HL-60 (cell line): ENCODE measurements at regions not wholly inside any gene's neighbourhood (a gene's known extent, or its start where the extent isn't known, plus 50 kb on each side); places are given as distances from the start of the nearest gene placed in this dataset.
A peak's percentile ranks its signal among the peaks of the same experiment; 100 is the strongest.

Source experiments
- DNase-seq, 2 experiments: peaks; one replicate each; pipeline ENCODE4 v3.0.0-alpha.2; 2010 to 2020; ENCODE audit warnings: low read depth in 1 of 2, low spot score in 1 of 2
- H3K27ac ChIP-seq: fragments of 250-450 bp; sonication (Bioruptor Pico); replicated peaks from 2 replicates; pipeline ENCODE4 v1.5.1; 2020; ENCODE audit warnings: mild to moderate bottlenecking, moderate library complexity
- H3K27me3 ChIP-seq: fragments of 250-450 bp; sonication (Bioruptor Pico); 2 replicates; pipeline ENCODE4 v1.5.1; 2021; ENCODE audit warnings: mild to moderate bottlenecking, moderate library complexity; ENCODE audit not compliant: insufficient read depth, poor library complexity, severe bottlenecking
- H3K4me3 ChIP-seq: replicated peaks from 2 replicates; pipeline ENCODE4 v1.5.1; 2011; ENCODE audit warnings: mild to moderate bottlenecking, control low read depth, low read length; ENCODE audit not compliant: insufficient read depth
- GABPA ChIP-seq: IDR thresholded peaks from 2 replicates; pipeline ENCODE4 v1.6.1; 2012; ENCODE audit warnings: low read depth
- POLR2AphosphoS5 ChIP-seq: IDR thresholded peaks from 2 replicates; pipeline ENCODE4 v1.6.1; 2012; ENCODE audit warnings: low read depth
- SPI1 ChIP-seq: IDR thresholded peaks from 2 replicates; pipeline ENCODE4 v1.6.1; 2012; ENCODE audit warnings: low read depth, mild to moderate bottlenecking, borderline replicate concordance
- TF ChIP-seq, protein P1 (sequence below): IDR thresholded peaks from one replicate; pipeline ENCODE4 v1.5.1; 2011; ENCODE audit warnings: low read length, control low read depth, inconsistent platforms; ENCODE audit not compliant: insufficient read depth
- TF ChIP-seq, protein P2 (sequence below): IDR thresholded peaks from 2 replicates; pipeline ENCODE4 v1.6.1; 2012; ENCODE audit warnings: low read depth; ENCODE audit not compliant: insufficient replicate concordance

DNA sequence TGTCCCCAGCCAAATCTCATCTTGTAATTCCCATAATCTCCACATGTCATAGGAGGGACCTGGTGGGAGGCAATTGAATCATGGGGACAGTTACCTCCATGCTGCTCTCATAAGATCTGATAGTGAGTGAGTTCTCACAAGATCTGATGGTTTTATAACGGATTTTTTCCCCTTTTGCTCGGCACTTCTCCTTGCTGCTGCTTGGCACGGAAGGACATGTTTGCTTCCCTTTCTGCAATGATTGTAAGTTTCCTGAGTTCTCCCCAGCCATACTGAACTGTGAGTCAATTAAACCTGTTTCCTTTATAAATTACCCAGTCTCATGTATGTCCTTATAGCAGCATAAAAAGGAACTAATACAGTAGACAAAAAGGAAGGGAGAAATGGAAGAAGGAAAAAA is 76.7 kb upstream of the CCNG1 start:
- peak; percentile 49 to 76 for DNase-seq
- Histone ChIP-seq H3K4me3 (no peak overlapping the region), H3K27ac (peak overlapping the region; percentile 20), H3K27me3 (no peaks in the 10 kb centered on the region)
- no peak for TF ChIP-seq GABPA
- TF ChIP-seq, protein P1, sequence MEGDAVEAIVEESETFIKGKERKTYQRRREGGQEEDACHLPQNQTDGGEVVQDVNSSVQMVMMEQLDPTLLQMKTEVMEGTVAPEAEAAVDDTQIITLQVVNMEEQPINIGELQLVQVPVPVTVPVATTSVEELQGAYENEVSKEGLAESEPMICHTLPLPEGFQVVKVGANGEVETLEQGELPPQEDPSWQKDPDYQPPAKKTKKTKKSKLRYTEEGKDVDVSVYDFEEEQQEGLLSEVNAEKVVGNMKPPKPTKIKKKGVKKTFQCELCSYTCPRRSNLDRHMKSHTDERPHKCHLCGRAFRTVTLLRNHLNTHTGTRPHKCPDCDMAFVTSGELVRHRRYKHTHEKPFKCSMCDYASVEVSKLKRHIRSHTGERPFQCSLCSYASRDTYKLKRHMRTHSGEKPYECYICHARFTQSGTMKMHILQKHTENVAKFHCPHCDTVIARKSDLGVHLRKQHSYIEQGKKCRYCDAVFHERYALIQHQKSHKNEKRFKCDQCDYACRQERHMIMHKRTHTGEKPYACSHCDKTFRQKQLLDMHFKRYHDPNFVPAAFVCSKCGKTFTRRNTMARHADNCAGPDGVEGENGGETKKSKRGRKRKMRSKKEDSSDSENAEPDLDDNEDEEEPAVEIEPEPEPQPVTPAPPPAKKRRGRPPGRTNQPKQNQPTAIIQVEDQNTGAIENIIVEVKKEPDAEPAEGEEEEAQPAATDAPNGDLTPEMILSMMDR = no peak
- TF ChIP-seq SPI1 = peak; percentile 41; the same call in 1 of the 2 replicates

DNA sequence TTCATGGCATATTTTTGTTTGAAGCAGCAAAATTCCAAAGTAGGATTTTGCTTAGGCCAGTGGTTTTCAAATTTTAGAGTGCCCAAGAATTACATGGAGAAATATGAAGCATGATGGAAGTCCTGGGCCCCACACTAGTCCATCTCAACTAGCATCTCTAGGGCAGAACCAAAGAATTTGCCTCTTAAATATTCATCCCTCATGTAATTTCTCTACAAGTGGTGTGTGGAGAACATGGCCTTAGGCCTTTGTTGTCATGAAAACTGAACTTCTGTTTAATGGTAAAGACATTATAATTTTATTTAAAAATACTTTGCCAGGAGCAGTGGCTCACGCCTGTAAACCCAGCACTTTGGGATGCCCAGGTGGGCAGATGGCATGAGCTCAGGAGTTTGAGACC is 75.9 kb upstream of the CCNG1 start:
- H3K27me3 ChIP-seq = no peaks in the 10 kb centered on the region
- no peak overlapping the region for H3K4me3 ChIP-seq
- H3K27ac ChIP-seq = no peak overlapping the region
- no peak for TF ChIP-seq POLR2AphosphoS5
- TF ChIP-seq, protein P2, sequence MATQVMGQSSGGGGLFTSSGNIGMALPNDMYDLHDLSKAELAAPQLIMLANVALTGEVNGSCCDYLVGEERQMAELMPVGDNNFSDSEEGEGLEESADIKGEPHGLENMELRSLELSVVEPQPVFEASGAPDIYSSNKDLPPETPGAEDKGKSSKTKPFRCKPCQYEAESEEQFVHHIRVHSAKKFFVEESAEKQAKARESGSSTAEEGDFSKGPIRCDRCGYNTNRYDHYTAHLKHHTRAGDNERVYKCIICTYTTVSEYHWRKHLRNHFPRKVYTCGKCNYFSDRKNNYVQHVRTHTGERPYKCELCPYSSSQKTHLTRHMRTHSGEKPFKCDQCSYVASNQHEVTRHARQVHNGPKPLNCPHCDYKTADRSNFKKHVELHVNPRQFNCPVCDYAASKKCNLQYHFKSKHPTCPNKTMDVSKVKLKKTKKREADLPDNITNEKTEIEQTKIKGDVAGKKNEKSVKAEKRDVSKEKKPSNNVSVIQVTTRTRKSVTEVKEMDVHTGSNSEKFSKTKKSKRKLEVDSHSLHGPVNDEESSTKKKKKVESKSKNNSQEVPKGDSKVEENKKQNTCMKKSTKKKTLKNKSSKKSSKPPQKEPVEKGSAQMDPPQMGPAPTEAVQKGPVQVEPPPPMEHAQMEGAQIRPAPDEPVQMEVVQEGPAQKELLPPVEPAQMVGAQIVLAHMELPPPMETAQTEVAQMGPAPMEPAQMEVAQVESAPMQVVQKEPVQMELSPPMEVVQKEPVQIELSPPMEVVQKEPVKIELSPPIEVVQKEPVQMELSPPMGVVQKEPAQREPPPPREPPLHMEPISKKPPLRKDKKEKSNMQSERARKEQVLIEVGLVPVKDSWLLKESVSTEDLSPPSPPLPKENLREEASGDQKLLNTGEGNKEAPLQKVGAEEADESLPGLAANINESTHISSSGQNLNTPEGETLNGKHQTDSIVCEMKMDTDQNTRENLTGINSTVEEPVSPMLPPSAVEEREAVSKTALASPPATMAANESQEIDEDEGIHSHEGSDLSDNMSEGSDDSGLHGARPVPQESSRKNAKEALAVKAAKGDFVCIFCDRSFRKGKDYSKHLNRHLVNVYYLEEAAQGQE = no peak
- no peak for TF ChIP-seq SPI1
- TF ChIP-seq GABPA = no peak
- TF ChIP-seq, protein P1 = no peak
- DNase-seq = no peak

DNA sequence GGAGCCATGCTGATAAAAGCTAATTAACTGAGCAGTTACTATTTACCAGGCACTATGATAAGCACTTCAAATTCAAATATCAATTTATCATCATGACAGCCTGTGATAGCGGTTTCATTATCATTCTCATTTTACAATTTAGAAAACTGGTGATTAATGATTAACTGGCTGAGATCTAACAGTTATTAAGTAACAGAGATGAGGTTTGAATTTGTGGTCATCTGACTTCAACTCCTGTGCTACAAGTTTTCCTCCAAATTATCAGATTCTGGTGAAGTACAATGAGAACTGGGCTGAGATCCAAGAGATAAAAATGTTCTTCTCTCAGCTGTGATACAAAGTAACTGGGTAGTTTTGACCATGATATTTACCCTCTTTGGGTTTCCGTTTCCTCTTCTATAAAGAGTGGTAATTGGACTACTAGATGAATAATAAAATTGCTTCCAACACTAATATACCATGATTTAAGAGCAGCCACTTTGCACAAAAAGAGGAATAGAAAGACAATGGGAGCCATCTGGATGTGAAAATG is 74.5 kb upstream of the CCNG1 start:
- no peak overlapping the region for H3K4me3 ChIP-seq
- no peak for TF ChIP-seq GABPA
- TF ChIP-seq SPI1 = no peak
- TF ChIP-seq POLR2AphosphoS5 = no peak
- TF ChIP-seq, protein P2 = no peak
- TF ChIP-seq, protein P1 = no peak

DNA sequence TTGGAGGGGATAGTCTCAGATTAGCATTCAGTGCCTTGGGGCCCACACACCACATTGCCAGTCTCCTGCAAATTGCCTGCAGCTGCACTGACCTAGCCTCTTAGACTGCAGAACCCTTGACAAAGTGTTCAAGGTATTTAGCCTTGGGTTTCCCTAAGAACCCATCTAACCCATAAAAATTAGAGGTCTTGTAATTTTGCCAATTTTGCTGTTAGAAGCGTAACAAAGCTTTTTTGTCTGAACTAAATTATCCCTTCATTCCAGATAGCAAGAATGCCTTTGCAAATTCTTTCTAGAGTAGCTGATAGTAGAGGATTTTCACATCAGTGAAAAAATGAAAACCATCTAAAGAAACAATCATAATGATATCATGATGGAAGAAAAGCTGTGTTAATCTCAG is 74.0 kb upstream of the CCNG1 start:
- no peak for DNase-seq
- no peak overlapping the region for H3K27ac ChIP-seq
- TF ChIP-seq, protein P2 = no peak
- TF ChIP-seq GABPA (no peak), SPI1 (no peak), POLR2AphosphoS5 (no peak)
- TF ChIP-seq, protein P1 = no peak
- H3K4me3 ChIP-seq = no peak overlapping the region
- H3K27me3 ChIP-seq = no peaks in the 10 kb centered on the region

More for the DNA sequence above, 74.5 kb upstream of the CCNG1 start:
- H3K27ac ChIP-seq = no peak overlapping the region
- DNase-seq = no peak
- H3K27me3 ChIP-seq = no peaks in the 10 kb centered on the region
